H9 (cell line): ENCODE measurements at regions not wholly inside any gene's neighbourhood (a gene's known extent, or its start where the extent isn't known, plus 50 kb on each side); places are given as distances from the start of the nearest gene placed in this dataset.
A peak's percentile ranks its signal among the peaks of the same experiment; 100 is the strongest.

Experiments used
- DNase-seq: peaks from one replicate; pipeline ENCODE4 v3.0.0-alpha.2; 2017
- H2AFZ ChIP-seq: one replicate; pipeline ENCODE4 v1.6.1; 2013; ENCODE audit warnings: mild to moderate bottlenecking, low read length, control low read depth, moderate library complexity
- H2AK5ac ChIP-seq: 2 replicates; pipeline ENCODE4 v1.6.1; 2013; ENCODE audit warnings: low read length, control low read depth, mixed read lengths; ENCODE audit not compliant: insufficient read length
- H2BK120ac ChIP-seq: one replicate; pipeline ENCODE4 v1.6.1; 2013; ENCODE audit warnings: low read depth, mild to moderate bottlenecking, low read length, control low read depth, inconsistent platforms; ENCODE audit not compliant: poor library complexity, severe bottlenecking
- H2BK12ac ChIP-seq: 2 replicates; pipeline ENCODE4 v1.6.1; 2013; ENCODE audit warnings: low read length, control low read depth, mixed read lengths, low read depth; ENCODE audit not compliant: insufficient read length
- H2BK15ac ChIP-seq: 2 replicates; pipeline ENCODE4 v1.6.1; 2013; ENCODE audit warnings: low read depth, low read length, control low read depth
- H2BK20ac ChIP-seq: one replicate; pipeline ENCODE4 v1.6.1; 2013; ENCODE audit warnings: low read depth, mild to moderate bottlenecking, low read length, control low read depth, inconsistent platforms; ENCODE audit not compliant: poor library complexity, severe bottlenecking
- H2BK5ac ChIP-seq: 2 replicates; pipeline ENCODE4 v1.6.1; 2013; ENCODE audit warnings: low read length, control low read depth, mixed read lengths; ENCODE audit not compliant: insufficient read length
- H3K14ac ChIP-seq: 2 replicates; pipeline ENCODE4 v1.6.1; 2013; ENCODE audit warnings: low read length, control low read depth; ENCODE audit not compliant: insufficient read depth
- H3K18ac ChIP-seq: 2 replicates; pipeline ENCODE4 v1.6.1; 2013; ENCODE audit warnings: low read depth, mild to moderate bottlenecking, mixed read lengths, low read length, control low read depth; ENCODE audit not compliant: insufficient read length
- H3K23ac ChIP-seq: 2 replicates; pipeline ENCODE4 v1.6.1; 2013; ENCODE audit warnings: low read length, control low read depth, mixed read lengths, low read depth; ENCODE audit not compliant: insufficient read length
- H3K23me2 ChIP-seq: 2 replicates; pipeline ENCODE4 v1.6.1; 2013; ENCODE audit warnings: low read depth, mild to moderate bottlenecking, mixed read lengths, low read length, control low read depth; ENCODE audit not compliant: insufficient read length, poor library complexity, severe bottlenecking
- H3K27ac ChIP-seq: 2 replicates; pipeline ENCODE4 v1.5.1; 2013; ENCODE audit warnings: low read length, control low read depth, mixed read lengths, low read depth; ENCODE audit not compliant: insufficient read length
- H3K27me3 ChIP-seq: 2 replicates; pipeline ENCODE4 v1.6.1; 2013; ENCODE audit warnings: low read length, control low read depth, inconsistent platforms; ENCODE audit not compliant: insufficient read depth
- H3K4ac ChIP-seq: 2 replicates; pipeline ENCODE4 v1.6.1; 2013; ENCODE audit warnings: low read depth, mild to moderate bottlenecking, control low read depth, inconsistent platforms, low read length, moderate library complexity
- H3K4me1 ChIP-seq: 2 replicates; pipeline ENCODE4 v1.6.1; 2013; ENCODE audit warnings: low read length, control low read depth, inconsistent platforms; ENCODE audit not compliant: insufficient read depth
- H3K4me2 ChIP-seq: 2 replicates; pipeline ENCODE4 v1.6.1; 2013; ENCODE audit warnings: low read length, control low read depth, mixed read lengths; ENCODE audit not compliant: insufficient read length, insufficient read depth
- H3K56ac ChIP-seq: 2 replicates; pipeline ENCODE4 v1.6.1; 2013; ENCODE audit warnings: low read depth, mild to moderate bottlenecking, mixed read lengths, low read length, control low read depth; ENCODE audit not compliant: insufficient read length
- H3K79me1 ChIP-seq: 2 replicates; pipeline ENCODE4 v1.6.1; 2013; ENCODE audit warnings: low read depth, mild to moderate bottlenecking, moderate library complexity, low read length, control low read depth, inconsistent platforms; ENCODE audit not compliant: insufficient read depth, poor library complexity, severe bottlenecking
- H3K79me2 ChIP-seq: 2 replicates; pipeline ENCODE4 v1.6.1; 2013; ENCODE audit warnings: low read length, control low read depth, inconsistent platforms; ENCODE audit not compliant: insufficient read depth
- H3K9ac ChIP-seq: 2 replicates; pipeline ENCODE4 v1.6.1; 2013; ENCODE audit warnings: low read length, control low read depth, mixed read lengths; ENCODE audit not compliant: insufficient read length; ENCODE audit errors: extremely low read depth
- H3K9me3 ChIP-seq: one replicate; pipeline ENCODE4 v1.6.1; 2013; ENCODE audit warnings: low read depth, low read length, inconsistent platforms; ENCODE audit not compliant: control insufficient read depth
- H3T11ph ChIP-seq: one replicate; pipeline ENCODE4 v1.6.1; 2013; ENCODE audit warnings: mild to moderate bottlenecking, low read length, control low read depth, inconsistent platforms
- H4K20me1 ChIP-seq: one replicate; pipeline ENCODE4 v1.6.1; 2013; ENCODE audit not compliant: control insufficient read depth, insufficient read length, insufficient read depth
- H4K5ac ChIP-seq: 2 replicates; pipeline ENCODE4 v1.6.1; 2013; ENCODE audit warnings: low read depth, mild to moderate bottlenecking, mixed read lengths, low read length, control low read depth; ENCODE audit not compliant: insufficient read length
- H4K8ac ChIP-seq: replicated peaks from 2 replicates; pipeline ENCODE4 v1.6.1; 2013; ENCODE audit warnings: low read length, control low read depth, mixed read lengths, low read depth; ENCODE audit not compliant: insufficient read length
- H4K91ac ChIP-seq: 2 replicates; pipeline ENCODE4 v1.6.1; 2013; ENCODE audit warnings: low read depth, mild to moderate bottlenecking, moderate library complexity, mixed read lengths, low read length, control low read depth; ENCODE audit not compliant: insufficient read length
- H3K27ac Mint-ChIP-seq, 3 experiments: 2 replicates in 2 of 3; 3 replicates in 1 of 3; pipeline ENCODE4 v1.8.0; 2020 to 2021; ENCODE audit warnings: mixed read lengths in 3 of 3, mild to moderate bottlenecking in 1 of 3, moderate library complexity in 1 of 3
- H3K27me3 Mint-ChIP-seq: 2 replicates; pipeline ENCODE4 v1.8.0; 2021; ENCODE audit warnings: low read depth, mild to moderate bottlenecking, moderate library complexity, mixed read lengths
- H3K36me3 Mint-ChIP-seq, 3 experiments: 2 replicates in 2 of 3; 3 replicates in 1 of 3; pipeline ENCODE4 v1.8.0; 2020 to 2021; ENCODE audit warnings: low read depth in 3 of 3, mixed read lengths in 3 of 3; ENCODE audit not compliant: insufficient read depth in 1 of 3
- H3K4me1 Mint-ChIP-seq, 2 experiments: 2 replicates each; pipeline ENCODE4 v1.8.0; 2020; ENCODE audit warnings: mixed read lengths in 2 of 2
- H3K4me3 Mint-ChIP-seq, 2 experiments: 2 replicates in 1 of 2; 3 replicates in 1 of 2; pipeline ENCODE4 v1.8.0; 2020 to 2021; ENCODE audit warnings: mild to moderate bottlenecking in 2 of 2, mixed read lengths in 2 of 2, moderate library complexity in 1 of 2
- H3K9me3 Mint-ChIP-seq, 2 experiments: 2 replicates in 1 of 2; 3 replicates in 1 of 2; pipeline ENCODE4 v1.8.0; 2020; ENCODE audit warnings: mild to moderate bottlenecking in 2 of 2, mixed read lengths in 2 of 2, moderate library complexity in 1 of 2
- CTCF ChIP-seq: fragments of 200-600 bp; sonication (generic); conservative IDR thresholded peaks from 3 replicates; pipeline ENCODE4 v1.8.0; 2021; ENCODE audit warnings: antibody characterized with exemption, mild to moderate bottlenecking

GRCh38 chr5:51881901-51882300 lies 498.7 kb downstream of the ISL1 start:
- Histone ChIP-seq H3K27ac (peak overlapping the region; percentile 32), H2BK20ac (no peak overlapping the region)

More at GRCh38 chr5:51881901-51882300, 498.7 kb downstream of the ISL1 start:
- Histone ChIP-seq H4K8ac (no peak overlapping the region), H4K5ac (no peak overlapping the region), H2AK5ac (no peak overlapping the region), H3K56ac (no peak overlapping the region), H2BK120ac (no peak overlapping the region), H3K79me2 (no peaks in the 10 kb centered on the region), H3K9ac (no peak overlapping the region), H4K91ac (no peak overlapping the region), H2BK12ac (no peak overlapping the region), H2BK15ac (no peak overlapping the region), H2AFZ (no peak overlapping the region), H3T11ph (peak overlapping the region; percentile 59), H3K23me2 (no peaks in the 10 kb centered on the region), H2BK5ac (no peak overlapping the region), H3K27me3 (no peaks in the 10 kb centered on the region), H3K79me1 (no peaks in the 10 kb centered on the region), H4K20me1 (no peaks in the 10 kb centered on the region), H3K4ac (no peak overlapping the region), H3K9me3 (no peaks in the 10 kb centered on the region), H3K18ac (no peak overlapping the region), H3K4me2 (peak overlapping the region; percentile 20), H3K14ac (no peak overlapping the region), H3K23ac (no peak overlapping the region), H3K4me1 (peaks cover 6% of the 10 kb centered on the region; the same call in 1 of the 2 replicates)
- no peak for TF ChIP-seq CTCF
- H3K4me1 Mint-ChIP-seq = peaks cover 27 to 31% of the 10 kb centered on the region in 2 experiments
- H3K36me3 Mint-ChIP-seq = peaks cover 0 to 8% (median 0%) of the 10 kb centered on the region in 3 experiments; a peak in 2 of 7 replicates
- H3K27ac Mint-ChIP-seq = peak overlapping the region; percentile 81 to 99 (median 97)
- H3K9me3 Mint-ChIP-seq = peaks cover 2 to 5% of the 10 kb centered on the region in 2 experiments; a peak in 4 of 5 replicates
- H3K4me3 Mint-ChIP-seq = peak overlapping the region; percentile 3 to 45; a peak in 3 of 5 replicates
- DNase-seq = peak; percentile 37
- H3K27me3 Mint-ChIP-seq = no peaks in the 10 kb centered on the region
